MM.1S (cell line): ENCODE measurements at regions not wholly inside any gene's neighbourhood (a gene's known extent, or its start where the extent isn't known, plus 50 kb on each side); places are given as distances from the start of the nearest gene placed in this dataset.

Experiments
- EZH2 ChIP-seq: fragments of 300-600 bp; sonication (generic); optimal IDR thresholded peaks from 2 replicates; pipeline ENCODE3; 2017; ENCODE audit warnings: low read depth, mild to moderate bottlenecking, antibody characterized with exemption, low read length, mixed read lengths
- TF ChIP-seq, protein P1 (sequence below): fragments of 300-600 bp; sonication (generic); IDR thresholded peaks from 2 replicates; pipeline ENCODE4 v1.5.1; 2016; ENCODE audit warnings: antibody characterized with exemption, low read length, mixed read lengths

DNA sequence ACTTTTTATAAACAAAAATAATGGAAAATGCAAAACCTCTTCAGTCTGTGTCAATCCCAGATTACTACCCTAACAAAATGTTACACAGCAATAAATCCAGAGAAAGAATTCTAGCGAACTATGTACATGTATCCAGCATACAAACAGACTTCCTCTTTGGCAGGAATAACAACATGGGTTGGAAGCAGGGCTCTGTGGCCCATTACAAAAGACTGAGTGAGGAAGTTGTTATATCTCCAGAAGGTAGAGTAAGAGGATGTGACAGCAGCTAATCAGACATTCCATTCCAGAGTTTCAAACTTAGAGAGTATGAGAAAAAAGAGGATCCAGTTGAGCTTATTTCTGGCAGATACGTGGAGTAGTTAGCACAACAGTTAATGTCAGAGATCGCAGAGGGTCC, 294.0 kb upstream of the PLSCR5 start:
- TF ChIP-seq, protein P1, sequence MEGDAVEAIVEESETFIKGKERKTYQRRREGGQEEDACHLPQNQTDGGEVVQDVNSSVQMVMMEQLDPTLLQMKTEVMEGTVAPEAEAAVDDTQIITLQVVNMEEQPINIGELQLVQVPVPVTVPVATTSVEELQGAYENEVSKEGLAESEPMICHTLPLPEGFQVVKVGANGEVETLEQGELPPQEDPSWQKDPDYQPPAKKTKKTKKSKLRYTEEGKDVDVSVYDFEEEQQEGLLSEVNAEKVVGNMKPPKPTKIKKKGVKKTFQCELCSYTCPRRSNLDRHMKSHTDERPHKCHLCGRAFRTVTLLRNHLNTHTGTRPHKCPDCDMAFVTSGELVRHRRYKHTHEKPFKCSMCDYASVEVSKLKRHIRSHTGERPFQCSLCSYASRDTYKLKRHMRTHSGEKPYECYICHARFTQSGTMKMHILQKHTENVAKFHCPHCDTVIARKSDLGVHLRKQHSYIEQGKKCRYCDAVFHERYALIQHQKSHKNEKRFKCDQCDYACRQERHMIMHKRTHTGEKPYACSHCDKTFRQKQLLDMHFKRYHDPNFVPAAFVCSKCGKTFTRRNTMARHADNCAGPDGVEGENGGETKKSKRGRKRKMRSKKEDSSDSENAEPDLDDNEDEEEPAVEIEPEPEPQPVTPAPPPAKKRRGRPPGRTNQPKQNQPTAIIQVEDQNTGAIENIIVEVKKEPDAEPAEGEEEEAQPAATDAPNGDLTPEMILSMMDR, result no peak
- no peak for TF ChIP-seq EZH2
